IMR-90 (cell line): ENCODE measurements at regions not wholly inside any gene's neighbourhood (a gene's known extent, or its start where the extent isn't known, plus 50 kb on each side); places are given as distances from the start of the nearest gene placed in this dataset.
"Not testable (repeated sequence)": the region's sequence is repeated elsewhere in the genome, so short reads cannot be mapped to it uniquely, and the experiment has no call there.

Experiments
- ATAC-seq: fragments of 200-7000 bp; cut with Tn5 transposase; 2 replicates; pipeline ENCODE4 v1.9.1; 2020; ENCODE audit warnings: low read depth, mild to moderate bottlenecking, moderate library complexity
- BruUV-seq: library from RNA; stranded (reverse); fragments of 400-500 nt; replicated peaks from 2 replicates; lab custom pipeline; 2021; lab: Mats Ljungman, UMichigan
- CTCF ChIA-PET: fragments of 300-600 bp; formaldehyde crosslinking; extraction: SDS; loops from one replicate; lab custom pipeline; 2021; ENCODE audit warnings: antibody characterized with exemption; lab: Yijun Ruan, JAX
- POLR2A ChIA-PET: fragments of 300-600 bp; sonication (Branson Sonifier 250); formaldehyde crosslinking; loops from one replicate; lab custom pipeline; 2022; ENCODE audit warnings: antibody characterized with exemption; ENCODE audit not compliant: unreplicated experiment; lab: Charles Lee
- DNase-seq: peaks from one replicate; pipeline ENCODE4 v3.0.0; 2013
- H2AFZ ChIP-seq: replicated peaks from 2 replicates; pipeline ENCODE3; 2013; ENCODE audit warnings: low read length, mild to moderate bottlenecking; ENCODE audit not compliant: poor library complexity
- H2AK5ac ChIP-seq: 2 replicates; pipeline ENCODE4 v1.6.1; 2013; ENCODE audit warnings: low read depth, low read length, inconsistent platforms
- H2AK9ac ChIP-seq: replicated peaks from 2 replicates; pipeline ENCODE3; 2013; ENCODE audit warnings: mild to moderate bottlenecking, low read depth, low read length, moderate library complexity; ENCODE audit not compliant: poor library complexity
- H2BK120ac ChIP-seq: 2 replicates; pipeline ENCODE4 v1.6.1; 2013; ENCODE audit warnings: low read depth, low read length, inconsistent platforms
- H2BK15ac ChIP-seq: 3 replicates; pipeline ENCODE4 v1.6.1; 2013; ENCODE audit warnings: low read depth, low read length, inconsistent platforms
- H2BK20ac ChIP-seq: 2 replicates; pipeline ENCODE4 v1.6.1; 2013; ENCODE audit warnings: low read depth, mild to moderate bottlenecking, inconsistent platforms, low read length, moderate library complexity
- H2BK5ac ChIP-seq: 2 replicates; pipeline ENCODE4 v1.6.1; 2013; ENCODE audit warnings: mild to moderate bottlenecking, low read depth, low read length, inconsistent platforms; ENCODE audit not compliant: poor library complexity, severe bottlenecking
- H3K14ac ChIP-seq: replicated peaks from 2 replicates; pipeline ENCODE4 v1.6.1; 2013; ENCODE audit warnings: low read depth, low read length, inconsistent platforms
- H3K18ac ChIP-seq: 2 replicates; pipeline ENCODE4 v1.6.1; 2013; ENCODE audit warnings: low read depth, low read length, control low read depth
- H3K23ac ChIP-seq: 2 replicates; pipeline ENCODE4 v1.6.1; 2013; ENCODE audit warnings: low read depth, low read length, inconsistent platforms
- H3K27ac ChIP-seq: 2 replicates; pipeline ENCODE4 v1.5.1; 2013; ENCODE audit warnings: mild to moderate bottlenecking, control low read depth, low read length; ENCODE audit not compliant: insufficient read depth
- H3K27me3 ChIP-seq: 2 replicates; pipeline ENCODE4 v1.6.1; 2013; ENCODE audit warnings: low read length; ENCODE audit not compliant: control insufficient read depth, insufficient read depth
- H3K36me3 ChIP-seq: 2 replicates; pipeline ENCODE4 v1.6.1; 2013; ENCODE audit warnings: low read length, mixed read lengths; ENCODE audit not compliant: control insufficient read depth, insufficient read depth
- H3K4ac ChIP-seq: 2 replicates; pipeline ENCODE4 v1.6.1; 2013; ENCODE audit warnings: low read depth, low read length, inconsistent platforms
- H3K4me1 ChIP-seq: 2 replicates; pipeline ENCODE4 v1.6.1; 2013; ENCODE audit warnings: low read length, mixed read lengths; ENCODE audit not compliant: control insufficient read depth, insufficient read depth
- H3K4me2 ChIP-seq: 2 replicates; pipeline ENCODE4 v1.6.1; 2013; ENCODE audit warnings: low read depth, mild to moderate bottlenecking, control low read depth, low read length, moderate library complexity
- H3K4me3 ChIP-seq: 2 replicates; pipeline ENCODE4 v1.5.1; 2013; ENCODE audit warnings: low read depth, mild to moderate bottlenecking, control low read depth, low read length, moderate library complexity; ENCODE audit not compliant: insufficient read depth
- H3K56ac ChIP-seq: 2 replicates; pipeline ENCODE4 v1.6.1; 2013; ENCODE audit warnings: low read length, inconsistent platforms; ENCODE audit not compliant: insufficient read depth; ENCODE audit errors: extremely low read depth
- H3K79me1 ChIP-seq, 2 experiments: 2 replicates each; pipeline ENCODE4 v1.6.1; 2013; ENCODE audit warnings: low read length in 2 of 2, inconsistent platforms in 1 of 2, low read depth in 1 of 2
- H3K9ac ChIP-seq: 2 replicates; pipeline ENCODE4 v1.6.1; 2013; ENCODE audit warnings: low read depth, low read length, control low read depth
- H3K9me1 ChIP-seq: 2 replicates; pipeline ENCODE4 v1.6.1; 2013; ENCODE audit warnings: low read length, inconsistent platforms; ENCODE audit not compliant: insufficient read depth
- H3K9me3 ChIP-seq: 2 replicates; pipeline ENCODE4 v1.6.1; 2013; ENCODE audit warnings: low read length; ENCODE audit not compliant: control insufficient read depth, insufficient read depth
- H4K20me1 ChIP-seq: 2 replicates; pipeline ENCODE4 v1.6.1; 2013; ENCODE audit warnings: low read length, inconsistent platforms; ENCODE audit not compliant: insufficient read depth
- H4K5ac ChIP-seq: 2 replicates; pipeline ENCODE4 v1.6.1; 2013; ENCODE audit warnings: mild to moderate bottlenecking, low read depth, low read length, control low read depth
- H4K8ac ChIP-seq, 2 experiments: 2 replicates each; pipeline ENCODE4 v1.6.1; 2013; ENCODE audit warnings: low read depth in 2 of 2, low read length in 2 of 2, control low read depth in 1 of 2, inconsistent platforms in 1 of 2
- H4K91ac ChIP-seq: 2 replicates; pipeline ENCODE4 v1.6.1; 2013; ENCODE audit warnings: low read depth, low read length, inconsistent platforms; ENCODE audit not compliant: insufficient read depth
- BHLHE40 ChIP-seq: fragments of 150-350 bp; IDR thresholded peaks from 2 replicates; pipeline ENCODE4 v1.6.1; 2016; ENCODE audit warnings: mild to moderate bottlenecking, low read depth, low read length
- CEBPB ChIP-seq: IDR thresholded peaks from 2 replicates; pipeline ENCODE4 v1.6.1; 2012; ENCODE audit warnings: low read depth, low read length, improper control_type of control experiment
- NFE2L2 ChIP-seq: fragments of 150-350 bp; IDR thresholded peaks from 2 replicates; pipeline ENCODE4 v1.6.1; 2016; ENCODE audit warnings: low read depth, mild to moderate bottlenecking, low read length
- POLR2A ChIP-seq: IDR thresholded peaks from 2 replicates; pipeline ENCODE4 v1.6.1; 2012; ENCODE audit warnings: mild to moderate bottlenecking, low read depth, low read length
- USF2 ChIP-seq: fragments of 150-350 bp; IDR thresholded peaks from 2 replicates; pipeline ENCODE4 v1.6.1; 2017; ENCODE audit warnings: mild to moderate bottlenecking, antibody characterized with exemption, low read length, low read depth
- WGBS, 2 experiments: methylation state at CpG; one replicate each; pipeline versions ENCODE4 v1.1.5 to v1.1.7; 2013; ENCODE audit warnings: missing lambda C conversion rate in 2 of 2; ENCODE audit not compliant: insufficient read length in 1 of 2; ENCODE audit errors: extremely low coverage in 2 of 2; 5-methylcytosine and 5-hydroxymethylcytosine counted together
- dilution Hi-C: fragments of 300-500 bp; cut with HindIII; formaldehyde crosslinking; loops from one replicate; pipeline ENCODE4 v1.14.3; 2018; ENCODE audit warnings: low sequenced_read_pairs; ENCODE audit not compliant: unreplicated experiment
- in situ Hi-C: fragments of 300-500 bp; cut with MboI; formaldehyde crosslinking; loops from 3 replicates; pipeline ENCODE4 v1.14.3; 2019; ENCODE audit warnings: low sequenced_read_pairs, inconsistent platforms, mixed read lengths
- intact Hi-C: fragments of 100-400 bp; cut with micrococcal nuclease; formaldehyde crosslinking; loops from 2 replicates; pipeline ENCODE4 v1.10.0; 2022

GRCh38 chr4:30208731-30209435 is 511.3 kb upstream of the PCDH7 start:
- Histone ChIP-seq H3K4me1 (no peaks in the 10 kb centered on the region), H3K4me3 (no peak overlapping the region), H3K18ac (no peak overlapping the region), H2BK20ac (no peak overlapping the region), H2BK15ac (no peak overlapping the region), H3K23ac (no peak overlapping the region), H3K14ac (no peak overlapping the region), H2BK120ac (no peak overlapping the region), H4K5ac (no peak overlapping the region), H2AFZ (no peak overlapping the region), H3K27me3 (no peaks in the 10 kb centered on the region), H3K27ac (no peak overlapping the region), H2BK5ac (no peak overlapping the region), H4K8ac (no peak overlapping the region), H3K4me2 (no peak overlapping the region), H3K36me3 (no peaks in the 10 kb centered on the region), H3K56ac (no peak overlapping the region), H2AK5ac (no peak overlapping the region), H3K9me1 (no peaks in the 10 kb centered on the region), H3K9ac (no peak overlapping the region), H2AK9ac (no peak overlapping the region), H4K91ac (no peak overlapping the region), H3K4ac (no peak overlapping the region), H4K20me1 (no peaks in the 10 kb centered on the region), H3K9me3 (peaks cover 2% of the 10 kb centered on the region; the same call in 1 of the 2 replicates), H3K79me1 (no peaks in the 10 kb centered on the region)
- POLR2A ChIA-PET: no interaction called here
- intact Hi-C loops: no loop called here
- TF ChIP-seq BHLHE40 (no peak), POLR2A (no peak), NFE2L2 (no peak), USF2 (no peak), CEBPB (no peak)
- no CpG with 5 or more reads among the region's 2 CpGs for whole genome bisulfite sequencing, 2 experiments
- in situ Hi-C loops: no loop called here
- no TSS peak for BruUV-seq
- CTCF ChIA-PET: no interaction called here
- no peak for ATAC-seq
- DNase-seq: peak; percentile 18
- dilution Hi-C loops: no loop called here

- H4K5ac ChIP-seq, intact Hi-C loops, H2BK120ac ChIP-seq, H4K8ac ChIP-seq, H3K9ac ChIP-seq, H3K56ac ChIP-seq, CTCF ChIA-PET, H3K23ac ChIP-seq, H3K9me3 ChIP-seq, H2AK5ac ChIP-seq, H2BK20ac ChIP-seq, H2BK15ac ChIP-seq, dilution Hi-C loops, POLR2A ChIA-PET, DNase-seq, H3K27me3 ChIP-seq, BruUV-seq, H3K79me1 ChIP-seq, H3K27ac ChIP-seq, H3K4me1 ChIP-seq, H2BK5ac ChIP-seq, in situ Hi-C loops, ATAC-seq, H3K4me2 ChIP-seq, H3K36me3 ChIP-seq, H4K20me1 ChIP-seq, H4K91ac ChIP-seq, H3K4ac ChIP-seq, H3K9me1 ChIP-seq, H2AFZ ChIP-seq, H2AK9ac ChIP-seq, H3K18ac ChIP-seq, H3K14ac ChIP-seq, H3K4me3 ChIP-seq: not testable (repeated sequence)
- WGBS, 2 experiments: no CpG with 5 or more reads among the region's 4 CpGs
These were observed 504.2 kb upstream of the PCDH7 start for GRCh38 chr4:30215973-30216372.
